ENCODE measurements at regions not wholly inside any gene's neighbourhood (a gene's known extent, or its start where the extent isn't known, plus 50 kb on each side); places are given as distances from the start of the nearest gene placed in this dataset.

GRCh38 chr3:13207578-13207922, 134.3 kb upstream of the IQSEC1 start:
- Mint-ChIP-seq H3K4me1 (ENCODE audit: low read depth) (no peaks in the 10 kb centered on the region), H3K27ac (no peak overlapping the region), H3K27me3 (ENCODE audit: low read depth) (peaks cover 35% of the 10 kb centered on the region), H3K36me3 (ENCODE audit: insufficient read depth in 2 of 2) (no peaks in the 10 kb centered on the region), H3K9me3 (no peaks in the 10 kb centered on the region), H3K4me3 (no peak overlapping the region)
- ATAC-seq (replicated peaks in 1 of 2) (no peak), DNase-seq (no peak)

GRCh38 chr3:13206799-13207577, 133.8 kb upstream of the IQSEC1 start:
- Mint-ChIP-seq H3K27me3 (ENCODE audit: low read depth) (peaks cover 41% of the 10 kb centered on the region), H3K4me3 (no peak overlapping the region), H3K4me1 (ENCODE audit: low read depth) (no peaks in the 10 kb centered on the region), H3K36me3 (ENCODE audit: insufficient read depth in 2 of 2) (no peaks in the 10 kb centered on the region), H3K27ac (no peak overlapping the region), H3K9me3 (no peaks in the 10 kb centered on the region)
- DNase-seq (no peak), ATAC-seq (replicated peaks in 1 of 2) (no peak)

GRCh38 chr3:13205567-13206143, 132.4 kb upstream of the IQSEC1 start:
- Mint-ChIP-seq H3K4me1 (ENCODE audit: low read depth) (no peaks in the 10 kb centered on the region), H3K27ac (no peak overlapping the region), H3K36me3 (ENCODE audit: insufficient read depth in 2 of 2) (no peaks in the 10 kb centered on the region), H3K27me3 (ENCODE audit: low read depth) (peaks cover 49% of the 10 kb centered on the region), H3K9me3 (no peaks in the 10 kb centered on the region), H3K4me3 (no peak overlapping the region)
- ATAC-seq (replicated peaks in 1 of 2), result no peak
- DNase-seq, result no peak

- H3K27ac Mint-ChIP-seq, result no peak overlapping the region
- no peaks in the 10 kb centered on the region for H3K4me1 Mint-ChIP-seq (ENCODE audit: low read depth)
- ATAC-seq (replicated peaks in 1 of 2), result peak in 1 of 2 donors; percentile 33
- H3K27me3 Mint-ChIP-seq (ENCODE audit: low read depth), result peaks cover 61% of the 10 kb centered on the region
- no peaks in the 10 kb centered on the region for H3K36me3 Mint-ChIP-seq (ENCODE audit: insufficient read depth in 2 of 2)
- peak overlapping the region in 1 of 2 donors; percentile 8 for H3K4me3 Mint-ChIP-seq
- DNase-seq, result no peak
- no peaks in the 10 kb centered on the region for H3K9me3 Mint-ChIP-seq
Observed at GRCh38 chr3:13204177-13204581, 130.9 kb upstream of the IQSEC1 start.

- H3K4me3 Mint-ChIP-seq, result no peak overlapping the region
- peaks cover 61% of the 10 kb centered on the region for H3K27me3 Mint-ChIP-seq (ENCODE audit: low read depth)
- DNase-seq, result no peak
- no peaks in the 10 kb centered on the region for H3K4me1 Mint-ChIP-seq (ENCODE audit: low read depth)
- H3K36me3 Mint-ChIP-seq (ENCODE audit: insufficient read depth in 2 of 2), result no peaks in the 10 kb centered on the region
- ATAC-seq (replicated peaks in 1 of 2), result no peak
- H3K9me3 Mint-ChIP-seq, result no peaks in the 10 kb centered on the region
- no peak overlapping the region for H3K27ac Mint-ChIP-seq
Observed at GRCh38 chr3:13203398-13204176, 130.4 kb upstream of the IQSEC1 start.

GRCh38 chr3:13202744-13203397, 129.6 kb upstream of the IQSEC1 start:
- H3K27me3 Mint-ChIP-seq (ENCODE audit: low read depth), result peaks cover 61% of the 10 kb centered on the region
- H3K36me3 Mint-ChIP-seq (ENCODE audit: insufficient read depth in 2 of 2), result no peaks in the 10 kb centered on the region
- ATAC-seq (replicated peaks in 1 of 2) (no peak), DNase-seq (no peak)
- H3K27ac Mint-ChIP-seq, result no peak overlapping the region
- no peaks in the 10 kb centered on the region for H3K4me1 Mint-ChIP-seq (ENCODE audit: low read depth)
- no peaks in the 10 kb centered on the region for H3K9me3 Mint-ChIP-seq
- H3K4me3 Mint-ChIP-seq, result no peak overlapping the region

GRCh38 chr3:13201851-13202250, 128.6 kb upstream of the IQSEC1 start:
- ATAC-seq (replicated peaks in 1 of 2) (no peak), DNase-seq (no peak)
- H3K27ac Mint-ChIP-seq, result no peak overlapping the region
- no peaks in the 10 kb centered on the region for H3K36me3 Mint-ChIP-seq (ENCODE audit: insufficient read depth in 2 of 2)
- H3K9me3 Mint-ChIP-seq, result no peaks in the 10 kb centered on the region
- no peak overlapping the region for H3K4me3 Mint-ChIP-seq
- H3K27me3 Mint-ChIP-seq (ENCODE audit: low read depth), result peaks cover 54% of the 10 kb centered on the region
- no peaks in the 10 kb centered on the region for H3K4me1 Mint-ChIP-seq (ENCODE audit: low read depth)

GRCh38 chr3:13200946-13201345, 127.7 kb upstream of the IQSEC1 start:
- Mint-ChIP-seq H3K36me3 (ENCODE audit: insufficient read depth in 2 of 2) (no peaks in the 10 kb centered on the region), H3K4me1 (ENCODE audit: low read depth) (peaks cover 4% of the 10 kb centered on the region), H3K9me3 (no peaks in the 10 kb centered on the region), H3K4me3 (no peak overlapping the region), H3K27me3 (ENCODE audit: low read depth) (peaks cover 48% of the 10 kb centered on the region), H3K27ac (no peak overlapping the region)
- ATAC-seq (replicated peaks in 1 of 2) (no peak), DNase-seq (no peak)

- no peak for ATAC-seq (replicated peaks in 1 of 2)
- DNase-seq, result no peak
- Mint-ChIP-seq H3K27me3 (ENCODE audit: low read depth) (peaks cover 43% of the 10 kb centered on the region), H3K27ac (no peak overlapping the region), H3K4me1 (ENCODE audit: low read depth) (peaks cover 4% of the 10 kb centered on the region), H3K36me3 (ENCODE audit: insufficient read depth in 2 of 2) (no peaks in the 10 kb centered on the region), H3K9me3 (no peaks in the 10 kb centered on the region), H3K4me3 (no peak overlapping the region)
Observed at GRCh38 chr3:13200465-13200864, 127.2 kb upstream of the IQSEC1 start.

GRCh38 chr3:13199899-13200451, 126.7 kb upstream of the IQSEC1 start:
- no peak for ATAC-seq (replicated peaks in 1 of 2)
- H3K4me3 Mint-ChIP-seq, result no peak overlapping the region

GRCh38 chr3:13199006-13199776, 126.0 kb upstream of the IQSEC1 start:
- ATAC-seq (replicated peaks in 1 of 2) (no peak), DNase-seq (no peak)
- H3K27ac Mint-ChIP-seq, result no peak overlapping the region
- no peaks in the 10 kb centered on the region for H3K36me3 Mint-ChIP-seq (ENCODE audit: insufficient read depth in 2 of 2)
- peaks cover 4% of the 10 kb centered on the region for H3K4me1 Mint-ChIP-seq (ENCODE audit: low read depth)
- H3K27me3 Mint-ChIP-seq (ENCODE audit: low read depth), result peaks cover 30% of the 10 kb centered on the region
- H3K4me3 Mint-ChIP-seq, result no peak overlapping the region
- no peaks in the 10 kb centered on the region for H3K9me3 Mint-ChIP-seq

More at GRCh38 chr3:13199899-13200451, 126.7 kb upstream of the IQSEC1 start:
- Mint-ChIP-seq H3K27me3 (ENCODE audit: low read depth) (peaks cover 38% of the 10 kb centered on the region), H3K4me1 (ENCODE audit: low read depth) (peaks cover 4% of the 10 kb centered on the region), H3K36me3 (ENCODE audit: insufficient read depth in 2 of 2) (no peaks in the 10 kb centered on the region), H3K9me3 (no peaks in the 10 kb centered on the region), H3K27ac (no peak overlapping the region)
- no peak for DNase-seq

- Mint-ChIP-seq H3K4me3 (no peak overlapping the region), H3K36me3 (ENCODE audit: insufficient read depth in 2 of 2) (no peaks in the 10 kb centered on the region), H3K27me3 (ENCODE audit: low read depth) (peaks cover 30% of the 10 kb centered on the region), H3K27ac (no peak overlapping the region), H3K9me3 (no peaks in the 10 kb centered on the region), H3K4me1 (ENCODE audit: low read depth) (peaks cover 4% of the 10 kb centered on the region)
- DNase-seq (no peak), ATAC-seq (replicated peaks in 1 of 2) (no peak)
Observed at GRCh38 chr3:13198264-13198879, 125.1 kb upstream of the IQSEC1 start.

Measured in activated T-cell treated with anti-CD3 and anti-CD28 coated beads, Interleukin-2, amount 50 U/mL, for 72 hours (primary cell).